T-helper 1 cell treated with Interleukin-12 subunit alpha and Interleukin-12 subunit beta and Interleukin-4 antibody, amounts not matched to agents 30 μg/mL and 1 μg/mL, for 36 hours (primary cell): ENCODE measurements at regions not wholly inside any gene's neighbourhood (a gene's known extent, or its start where the extent isn't known, plus 50 kb on each side); places are given as distances from the start of the nearest gene placed in this dataset.
"Not testable (repeated sequence)": the region's sequence is repeated elsewhere in the genome, so short reads cannot be mapped to it uniquely, and the experiment has no call there.

Experiments
- H3K27ac Mint-ChIP-seq: one replicate; pipeline ENCODE4 v1.8.0; 2021; ENCODE audit warnings: mild to moderate bottlenecking, mixed read lengths
- H3K27me3 Mint-ChIP-seq: one replicate; pipeline ENCODE4 v1.8.0; 2021; ENCODE audit warnings: low read depth, mixed read lengths
- H3K36me3 Mint-ChIP-seq: one replicate; pipeline ENCODE4 v1.8.0; 2021; ENCODE audit warnings: low read depth, mixed read lengths
- H3K4me1 Mint-ChIP-seq: one replicate; pipeline ENCODE4 v1.8.0; 2021; ENCODE audit warnings: low read depth, mixed read lengths
- H3K4me3 Mint-ChIP-seq: one replicate; pipeline ENCODE4 v1.8.0; 2021; ENCODE audit warnings: mild to moderate bottlenecking, moderate library complexity, mixed read lengths
- H3K9me3 Mint-ChIP-seq: one replicate; pipeline ENCODE4 v1.8.0; 2021; ENCODE audit warnings: mixed read lengths

GRCh38 chrX:15072259-15072658, 197.6 kb downstream of the ASB9 start:
- H3K27ac Mint-ChIP-seq = no peak overlapping the region
- H3K9me3 Mint-ChIP-seq = no peaks in the 10 kb centered on the region
- H3K27me3 Mint-ChIP-seq = no peaks in the 10 kb centered on the region
- no peak overlapping the region for H3K4me3 Mint-ChIP-seq
- H3K4me1 Mint-ChIP-seq = no peaks in the 10 kb centered on the region
- H3K36me3 Mint-ChIP-seq = no peaks in the 10 kb centered on the region

GRCh38 chrX:15059474-15059873, 186.3 kb downstream of the MOSPD2 start:
- Mint-ChIP-seq H3K27me3 (peaks cover 5% of the 10 kb centered on the region), H3K4me1 (no peaks in the 10 kb centered on the region), H3K4me3 (no peak overlapping the region), H3K36me3 (no peaks in the 10 kb centered on the region), H3K27ac (no peak overlapping the region), H3K9me3 (peaks cover 3% of the 10 kb centered on the region)

GRCh38 chrX:15056044-15056443, 182.8 kb downstream of the MOSPD2 start:
- Mint-ChIP-seq H3K4me1 (no peaks in the 10 kb centered on the region), H3K4me3 (no peak overlapping the region), H3K9me3 (peaks cover 3% of the 10 kb centered on the region), H3K27ac (no peak overlapping the region), H3K36me3 (no peaks in the 10 kb centered on the region), H3K27me3 (no peaks in the 10 kb centered on the region)

GRCh38 chrX:15055146-15055930, 182.1 kb downstream of the MOSPD2 start:
- Mint-ChIP-seq H3K27ac (no peak overlapping the region), H3K4me3 (no peak overlapping the region), H3K36me3 (no peaks in the 10 kb centered on the region), H3K9me3 (peaks cover 3% of the 10 kb centered on the region), H3K27me3 (no peaks in the 10 kb centered on the region), H3K4me1 (no peaks in the 10 kb centered on the region)

GRCh38 chrX:15050395-15050794, 177.2 kb downstream of the MOSPD2 start:
- peaks cover 5% of the 10 kb centered on the region for H3K27me3 Mint-ChIP-seq
- no peaks in the 10 kb centered on the region for H3K4me1 Mint-ChIP-seq
- H3K4me3 Mint-ChIP-seq = no peak overlapping the region
- H3K36me3 Mint-ChIP-seq = no peaks in the 10 kb centered on the region
- H3K27ac Mint-ChIP-seq = no peak overlapping the region
- H3K9me3 Mint-ChIP-seq = peaks cover 3% of the 10 kb centered on the region

GRCh38 chrX:15043538-15043937, 170.3 kb downstream of the MOSPD2 start:
- Mint-ChIP-seq H3K27me3 (peaks cover 5% of the 10 kb centered on the region), H3K27ac (no peak overlapping the region), H3K9me3 (no peaks in the 10 kb centered on the region), H3K4me1 (no peaks in the 10 kb centered on the region), H3K36me3 (no peaks in the 10 kb centered on the region), H3K4me3 (no peak overlapping the region)

GRCh38 chrX:15033917-15034316, 160.7 kb downstream of the MOSPD2 start:
- Mint-ChIP-seq H3K4me1 (peaks cover 9% of the 10 kb centered on the region), H3K9me3 (peaks cover 4% of the 10 kb centered on the region), H3K36me3 (no peaks in the 10 kb centered on the region), H3K27me3 (no peaks in the 10 kb centered on the region), H3K4me3 (peak overlapping the region; percentile 35), H3K27ac (no peak overlapping the region)

GRCh38 chrX:15017491-15017890, 144.3 kb downstream of the MOSPD2 start:
- Mint-ChIP-seq H3K27me3 (no peaks in the 10 kb centered on the region), H3K9me3 (no peaks in the 10 kb centered on the region), H3K4me1 (no peaks in the 10 kb centered on the region)

GRCh38 chrX:15016051-15016450, 142.8 kb downstream of the MOSPD2 start:
- Mint-ChIP-seq H3K27ac (no peak overlapping the region), H3K4me1 (no peaks in the 10 kb centered on the region), H3K9me3 (no peaks in the 10 kb centered on the region), H3K4me3 (no peak overlapping the region), H3K36me3 (no peaks in the 10 kb centered on the region), H3K27me3 (no peaks in the 10 kb centered on the region)

More at GRCh38 chrX:15017491-15017890, 144.3 kb downstream of the MOSPD2 start:
- H3K36me3 Mint-ChIP-seq = no peaks in the 10 kb centered on the region
- H3K27ac Mint-ChIP-seq = no peak overlapping the region
- no peak overlapping the region for H3K4me3 Mint-ChIP-seq

GRCh38 chrX:15014281-15014680, 141.1 kb downstream of the MOSPD2 start:
- Mint-ChIP-seq H3K36me3 (no peaks in the 10 kb centered on the region), H3K9me3 (no peaks in the 10 kb centered on the region), H3K27ac (no peak overlapping the region), H3K4me1 (no peaks in the 10 kb centered on the region), H3K27me3 (no peaks in the 10 kb centered on the region), H3K4me3 (no peak overlapping the region)

GRCh38 chrX:15013461-15013860, 140.2 kb downstream of the MOSPD2 start:
- H3K4me1 Mint-ChIP-seq = no peaks in the 10 kb centered on the region

GRCh38 chrX:14997271-14997670, 124.0 kb downstream of the MOSPD2 start:
- Mint-ChIP-seq H3K36me3 (no peaks in the 10 kb centered on the region), H3K27me3 (no peaks in the 10 kb centered on the region), H3K4me1 (no peaks in the 10 kb centered on the region), H3K27ac (no peak overlapping the region), H3K4me3 (no peak overlapping the region), H3K9me3 (no peaks in the 10 kb centered on the region)

More at GRCh38 chrX:15013461-15013860, 140.2 kb downstream of the MOSPD2 start:
- Mint-ChIP-seq H3K9me3 (no peaks in the 10 kb centered on the region), H3K27me3 (no peaks in the 10 kb centered on the region), H3K27ac (no peak overlapping the region), H3K36me3 (no peaks in the 10 kb centered on the region), H3K4me3 (no peak overlapping the region)

- not testable (repeated sequence) for H3K27me3 Mint-ChIP-seq, H3K4me3 Mint-ChIP-seq, H3K4me1 Mint-ChIP-seq, H3K36me3 Mint-ChIP-seq, H3K27ac Mint-ChIP-seq, H3K9me3 Mint-ChIP-seq
Observed at GRCh38 chrX:14984425-14984824, 111.2 kb downstream of the MOSPD2 start.
